GM21381 (cell line): ENCODE measurements at regions not wholly inside any gene's neighbourhood (a gene's known extent, or its start where the extent isn't known, plus 50 kb on each side); places are given as distances from the start of the nearest gene placed in this dataset.

Experiments used
- ATAC-seq: cut with Tn5 transposase; IDR thresholded peaks from one replicate; pipeline ENCODE4 v1.9.1; 2021; ENCODE audit warnings: mild to moderate bottlenecking, moderate library complexity; ENCODE audit not compliant: unreplicated experiment

DNA sequence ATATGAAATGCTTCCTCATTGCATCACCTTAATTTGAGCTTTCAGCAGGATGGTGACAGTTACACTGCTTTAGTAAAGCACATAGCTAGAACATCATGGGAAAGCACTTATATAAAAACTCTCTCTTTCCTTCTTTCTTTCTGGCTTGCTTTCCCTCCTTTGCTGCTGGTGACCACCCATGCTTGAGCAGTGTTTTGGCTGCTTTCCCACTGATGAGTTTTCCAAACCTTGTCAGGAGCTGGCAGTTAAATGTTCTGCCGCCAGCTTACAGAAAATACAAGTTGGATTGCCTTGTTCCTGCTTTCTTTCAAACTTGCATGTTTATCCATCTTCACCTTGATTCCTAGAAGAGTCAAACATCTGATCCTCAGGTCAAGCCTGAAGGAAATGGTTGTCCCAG lies 323.9 kb downstream of the FOXA2 start:
- ATAC-seq = no peak

DNA sequence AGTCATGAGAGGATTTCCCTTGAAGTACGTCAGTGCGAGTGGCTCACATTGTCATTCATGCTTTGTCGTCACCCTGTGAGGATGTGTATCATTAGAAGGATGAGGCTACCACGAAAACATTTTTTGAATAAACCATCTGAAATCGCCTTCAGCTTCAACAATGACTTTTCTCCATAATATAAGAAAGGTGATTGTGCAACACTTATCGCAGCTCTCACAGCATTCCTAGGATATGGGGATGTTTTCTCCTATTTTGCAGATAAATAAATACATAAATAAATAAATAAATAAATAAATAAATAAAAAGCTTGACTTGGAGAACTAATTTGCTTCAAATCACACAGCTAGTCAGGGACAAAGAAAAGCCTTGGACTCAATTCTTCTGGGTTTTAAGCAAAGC lies 326.5 kb downstream of the FOXA2 start:
- no peak for ATAC-seq

DNA sequence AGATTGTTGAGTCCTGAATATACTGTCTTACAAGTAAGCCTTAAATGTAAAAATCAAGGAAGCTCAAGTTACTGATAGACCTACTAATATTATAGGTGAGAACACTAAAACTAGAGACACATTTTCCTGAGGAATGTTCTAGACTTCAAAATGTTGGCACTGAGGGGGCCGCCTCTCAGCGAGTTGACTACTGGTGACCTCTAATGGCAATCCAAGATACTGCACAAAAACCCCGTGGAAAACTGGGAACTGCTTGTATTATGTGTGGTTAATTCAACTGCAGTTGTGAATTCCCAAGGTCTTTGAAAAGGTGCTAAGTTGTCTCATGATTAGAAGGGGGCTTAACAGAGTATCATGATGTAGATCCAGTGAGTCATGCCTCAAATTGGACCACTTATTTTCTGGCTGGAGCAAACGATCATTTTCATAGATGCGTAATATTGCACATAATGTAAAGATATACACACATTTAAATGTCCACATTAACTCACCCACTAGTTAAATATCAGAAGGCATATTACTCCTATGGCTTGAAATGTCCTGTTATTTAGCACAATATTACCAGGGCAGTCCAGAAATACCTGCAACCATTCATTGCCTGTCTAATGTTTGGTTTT lies 336.2 kb downstream of the FOXA2 start:
- ATAC-seq = no peak

DNA sequence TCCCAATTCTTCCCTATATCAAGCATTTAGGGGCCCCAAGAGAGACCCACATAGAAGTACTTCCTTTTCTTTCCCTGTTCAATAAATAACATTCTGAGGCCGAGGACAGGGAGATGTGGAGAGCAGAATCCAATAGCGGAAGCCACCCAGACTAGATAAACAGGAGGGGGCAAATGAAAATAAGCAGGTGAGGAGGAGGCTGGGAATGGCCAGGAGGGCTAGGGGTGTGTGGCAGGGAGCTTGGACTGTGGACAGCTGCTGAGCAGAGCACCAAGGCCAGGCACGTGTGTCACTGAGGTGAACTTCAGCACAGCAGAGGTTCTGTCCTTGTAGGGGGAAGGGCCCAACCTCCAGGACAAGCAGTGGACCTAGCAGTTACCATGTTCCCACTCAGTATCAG lies 339.2 kb downstream of the FOXA2 start:
- no peak for ATAC-seq

DNA sequence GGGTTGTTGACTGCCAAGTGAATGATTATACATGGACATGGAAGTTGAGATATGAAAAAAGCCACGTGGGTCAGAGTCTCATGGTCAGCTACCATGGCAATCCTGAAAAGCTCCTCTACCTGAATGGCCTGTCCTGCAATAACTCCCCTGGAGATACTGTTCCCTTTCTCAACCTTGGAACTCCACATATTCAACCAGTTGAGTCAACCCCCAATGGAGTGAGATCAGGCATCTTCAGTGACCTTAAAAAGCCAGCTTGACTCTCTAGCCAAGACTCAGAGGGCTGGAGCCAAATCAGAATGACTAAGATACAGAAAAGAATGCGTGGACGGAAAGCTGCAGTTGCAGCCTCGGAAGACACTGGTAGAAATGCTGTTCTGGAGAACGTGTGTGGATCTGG lies 341.3 kb downstream of the FOXA2 start:
- no peak for ATAC-seq

DNA sequence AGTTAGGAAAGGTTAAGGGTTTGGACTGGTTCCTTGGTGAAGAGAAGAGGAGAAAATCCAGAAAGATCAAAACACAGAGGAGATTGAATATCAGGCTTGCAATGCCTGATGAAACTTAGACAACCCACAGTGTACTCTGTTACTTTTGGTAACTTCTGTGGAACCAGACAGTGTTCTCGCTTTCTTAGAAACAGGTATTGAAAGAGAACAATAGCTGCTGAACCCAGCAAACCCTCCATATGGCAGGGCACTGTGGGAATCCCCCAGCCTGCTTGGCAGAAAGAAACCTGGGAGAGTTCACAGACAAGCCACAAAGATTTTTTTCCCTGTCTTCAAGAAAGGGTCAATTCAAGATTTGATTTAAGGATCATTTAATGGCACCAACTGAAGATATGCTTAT lies 342.8 kb downstream of the FOXA2 start:
- ATAC-seq = no peak

DNA sequence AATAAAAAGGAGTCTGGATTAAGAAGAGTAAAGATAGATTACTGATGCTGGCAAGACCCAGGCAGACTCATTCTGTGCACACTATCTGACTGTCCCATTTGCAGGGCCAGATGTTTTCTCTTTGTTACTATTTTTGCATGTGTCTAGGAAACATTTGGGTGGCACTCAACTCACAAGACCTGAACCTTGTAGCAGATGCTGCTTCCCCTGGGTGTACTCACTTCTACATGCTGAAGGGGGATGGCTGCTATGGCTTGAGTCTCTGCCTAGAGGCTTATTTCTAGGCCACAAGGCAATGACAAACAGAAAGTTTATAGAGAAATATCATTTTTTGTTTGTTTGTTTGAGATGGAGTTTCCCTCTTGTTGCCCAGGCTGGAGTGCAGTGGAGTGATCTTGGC lies 351.4 kb downstream of the FOXA2 start:
- ATAC-seq = no peak

DNA sequence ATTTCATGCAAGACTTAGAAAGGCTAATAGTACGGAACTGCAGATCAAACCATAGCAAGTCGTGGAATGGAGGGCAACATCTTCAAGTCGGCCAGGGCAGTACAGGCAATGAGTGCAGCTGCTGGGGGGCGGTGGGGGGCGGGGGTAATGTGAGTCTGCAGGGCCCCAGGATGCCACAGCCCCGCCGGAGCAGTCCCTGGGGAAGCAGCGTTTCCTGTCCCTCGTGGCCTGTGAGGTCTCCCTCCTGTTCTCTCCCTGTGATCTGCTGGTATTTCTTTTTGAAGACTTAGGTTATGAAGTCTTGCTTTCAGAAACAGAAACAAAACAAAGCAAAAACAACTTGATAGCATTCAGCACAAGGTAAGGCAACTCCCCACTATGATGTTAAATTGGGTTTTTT lies 351.9 kb downstream of the FOXA2 start:
- ATAC-seq = no peak

DNA sequence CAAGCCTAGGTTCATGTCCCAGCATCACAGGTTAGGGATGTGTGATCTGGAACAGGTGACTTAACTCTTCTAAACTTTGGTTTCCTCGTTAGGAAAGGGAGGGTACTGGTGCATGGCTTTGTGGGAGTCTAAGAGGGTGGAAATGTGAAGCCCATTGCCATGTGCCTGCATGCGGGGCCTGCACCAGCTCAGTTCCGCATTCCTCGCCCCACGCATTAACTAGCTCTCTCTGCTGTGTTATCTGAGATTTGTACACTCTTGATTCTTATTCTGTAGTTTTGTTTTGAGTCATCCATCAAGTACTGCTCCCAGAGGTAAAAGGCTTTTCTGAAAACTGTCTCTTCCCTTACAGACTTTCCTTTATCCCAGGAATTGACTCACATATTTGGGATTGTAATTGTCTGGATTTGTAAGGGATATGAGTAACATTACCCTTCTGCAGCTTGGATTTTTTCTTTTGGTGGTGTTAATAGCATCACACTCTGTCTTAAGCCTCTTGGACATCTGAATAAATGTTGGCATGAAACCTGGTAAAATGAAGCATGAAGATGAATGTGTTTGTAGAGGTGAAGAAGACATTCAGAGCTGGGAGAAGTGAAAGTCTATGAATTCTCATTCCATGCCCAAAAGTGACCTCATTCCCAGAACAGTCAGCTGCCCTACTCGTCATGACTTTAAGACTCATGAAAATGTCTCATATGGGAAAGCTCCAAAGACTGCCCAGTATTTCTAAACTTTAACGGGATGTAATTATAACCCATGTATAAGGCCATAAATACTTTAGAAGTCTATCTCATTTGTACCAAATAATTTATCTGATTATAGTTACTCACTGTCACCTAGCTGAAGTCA lies 357.3 kb downstream of the FOXA2 start:
- no peak for ATAC-seq

DNA sequence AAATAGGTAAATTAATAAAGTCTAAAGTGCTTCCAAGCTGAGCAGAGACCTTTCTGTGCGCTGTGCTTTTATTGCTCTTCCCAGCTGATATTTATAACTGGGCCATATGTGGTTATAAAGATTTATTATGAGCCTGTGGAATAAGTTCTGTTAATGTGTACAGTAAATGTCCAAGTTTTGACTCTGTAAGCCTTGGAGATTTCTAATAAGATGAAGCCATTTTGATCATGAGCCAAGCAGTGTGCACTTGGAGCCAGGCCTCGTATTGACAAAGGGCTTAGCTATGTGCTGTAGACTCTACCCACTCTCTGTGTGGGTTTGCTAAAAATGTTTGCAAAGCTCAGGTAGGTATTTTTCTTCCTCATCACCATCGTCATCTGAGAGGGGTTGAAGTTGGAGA lies 361.1 kb downstream of the FOXA2 start:
- no peak for ATAC-seq

DNA sequence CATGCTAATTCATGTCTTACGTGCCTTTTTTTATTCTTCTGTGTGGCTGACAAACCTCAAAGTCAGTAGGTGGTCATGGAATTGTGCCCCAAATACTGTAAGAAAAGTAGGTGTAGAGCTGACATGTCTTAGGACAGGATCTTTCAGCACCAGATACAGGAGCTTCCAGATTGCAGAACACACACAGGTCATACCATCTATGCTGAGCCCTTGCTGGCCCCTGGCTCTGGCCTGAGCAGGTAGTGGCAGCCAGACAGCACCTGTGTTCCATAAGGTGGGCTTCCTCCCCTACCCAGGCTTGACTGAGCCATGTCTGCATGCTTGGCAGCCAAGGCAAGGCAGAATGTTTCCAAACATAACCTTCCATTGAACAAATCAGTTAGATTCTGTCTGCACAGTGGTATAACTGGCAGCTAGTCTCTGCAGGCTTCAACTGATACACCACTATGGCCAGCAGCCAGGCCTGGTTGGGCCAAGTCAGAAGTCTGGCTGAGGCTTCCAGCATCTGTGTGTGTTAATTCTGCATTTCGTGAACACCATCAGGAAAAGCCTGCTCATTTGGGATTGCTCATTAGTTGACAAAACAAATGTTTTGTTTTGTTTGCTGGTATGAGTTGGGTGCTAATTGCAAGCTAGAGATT lies 366.5 kb downstream of the FOXA2 start:
- no peak for ATAC-seq

DNA sequence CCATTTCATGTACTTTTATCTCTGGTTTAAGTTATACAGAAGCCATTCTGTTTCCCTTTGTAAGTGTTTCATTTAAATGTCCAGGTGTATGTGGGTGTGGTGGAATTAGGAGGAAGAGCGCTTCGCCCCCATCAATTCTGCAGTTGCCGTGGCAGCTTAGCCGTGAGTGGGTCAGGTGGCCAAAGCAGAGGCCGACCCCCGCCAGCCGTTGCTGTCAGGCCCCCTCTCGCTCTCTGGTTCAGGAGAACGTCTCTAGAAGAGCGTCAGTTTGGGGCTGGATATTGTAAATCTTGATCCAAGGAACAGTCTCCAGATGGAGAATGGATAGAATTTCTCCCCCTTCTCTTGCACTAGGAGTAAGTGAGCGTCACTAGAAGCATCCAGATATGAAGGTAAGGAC lies 367.4 kb downstream of the FOXA2 start:
- ATAC-seq = no peak

DNA sequence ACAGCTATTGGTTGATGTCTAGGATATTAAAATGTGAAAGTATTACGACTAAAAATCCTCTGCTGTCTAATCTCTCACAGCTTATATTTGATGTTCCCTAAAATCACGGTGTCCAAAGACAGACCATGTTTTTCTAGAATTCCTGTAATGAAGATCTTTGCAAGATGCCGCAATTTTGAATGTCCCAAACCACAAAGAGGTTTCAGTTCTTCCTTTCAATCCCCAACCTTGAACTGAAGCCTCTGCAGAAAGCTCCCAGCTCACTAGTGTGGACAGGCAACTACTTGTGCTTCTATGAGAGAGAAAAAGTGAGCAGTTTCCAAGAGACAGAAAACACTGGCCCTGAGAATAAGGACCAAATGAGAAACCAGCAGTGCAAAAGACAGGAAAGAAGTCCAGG lies 370.1 kb downstream of the FOXA2 start:
- no peak for ATAC-seq

DNA sequence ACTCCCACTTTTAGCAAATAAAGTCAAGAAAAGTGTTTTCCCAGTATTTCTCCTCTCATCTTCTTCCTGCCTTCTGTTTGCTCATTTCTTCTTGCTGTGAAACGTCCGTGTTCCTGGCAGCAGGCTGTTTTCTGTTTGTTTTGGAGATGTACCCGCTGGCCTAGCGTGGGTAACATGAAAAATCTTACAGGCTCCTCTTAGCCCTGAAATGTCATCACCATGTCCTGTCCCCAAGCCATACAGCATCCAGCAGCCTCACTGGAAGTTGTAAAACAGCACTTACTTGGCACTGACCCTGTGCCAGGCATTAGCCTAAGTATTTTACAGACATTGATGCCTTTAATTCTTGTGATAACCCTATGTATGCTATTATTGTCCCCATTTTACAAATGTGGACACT lies 371.1 kb downstream of the FOXA2 start:
- ATAC-seq = no peak

DNA sequence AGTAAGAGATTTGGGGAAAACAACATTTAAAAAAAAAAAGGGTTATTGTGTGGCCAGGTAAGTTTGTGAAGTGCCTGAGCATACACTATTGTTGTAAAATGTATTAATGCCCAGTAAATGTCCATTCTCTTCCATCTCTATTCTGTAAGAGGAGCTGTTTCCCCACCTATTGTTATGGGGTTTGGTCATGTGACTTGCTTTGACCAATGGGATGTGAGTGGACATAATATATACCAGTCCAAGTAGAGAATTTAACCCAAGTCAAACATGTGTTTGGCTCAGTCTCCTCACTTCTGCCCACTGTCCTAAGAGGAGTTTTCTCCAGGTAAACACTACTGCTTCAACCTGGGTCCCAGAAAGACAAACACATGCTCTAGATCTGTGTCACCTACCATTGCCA lies 377.1 kb downstream of the FOXA2 start:
- no peak for ATAC-seq

DNA sequence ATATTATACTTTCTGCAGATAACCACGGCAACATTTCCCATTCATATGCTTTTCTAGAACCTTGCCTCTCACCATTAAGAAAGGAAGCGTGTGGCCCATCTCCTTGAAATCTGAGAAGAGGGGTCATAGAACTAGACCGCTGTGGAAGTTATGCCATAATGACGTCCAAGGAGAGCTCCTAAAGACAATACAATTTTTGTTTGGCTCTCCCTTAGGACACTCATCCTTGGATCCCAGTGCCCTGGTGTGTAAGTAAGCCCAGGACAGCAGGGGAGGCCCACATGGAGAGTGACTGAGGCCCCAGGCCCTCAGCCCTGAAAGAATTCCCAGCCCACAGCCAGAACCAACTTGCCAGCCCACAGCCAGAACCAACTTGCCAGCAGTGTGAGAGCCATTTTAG lies 379.6 kb downstream of the FOXA2 start:
- no peak for ATAC-seq

DNA sequence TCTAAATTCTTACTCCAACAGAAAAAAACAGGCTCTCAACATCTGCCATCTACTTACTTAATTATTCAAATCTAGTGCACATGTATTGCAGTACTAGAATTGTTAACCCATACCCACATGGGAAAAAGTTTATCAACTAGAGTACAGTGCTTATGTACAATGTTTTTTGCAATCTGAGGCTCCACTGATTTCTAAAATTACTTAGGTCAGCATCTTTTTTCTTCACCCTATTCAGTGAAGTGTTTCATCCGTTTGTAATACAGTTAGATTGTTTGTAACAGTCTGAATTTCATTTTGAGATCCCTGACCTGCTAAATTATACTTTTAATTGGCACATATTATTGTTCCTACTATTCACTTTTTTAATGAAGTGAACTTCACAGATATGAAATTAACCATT lies 402.2 kb downstream of the FOXA2 start:
- no peak for ATAC-seq

DNA sequence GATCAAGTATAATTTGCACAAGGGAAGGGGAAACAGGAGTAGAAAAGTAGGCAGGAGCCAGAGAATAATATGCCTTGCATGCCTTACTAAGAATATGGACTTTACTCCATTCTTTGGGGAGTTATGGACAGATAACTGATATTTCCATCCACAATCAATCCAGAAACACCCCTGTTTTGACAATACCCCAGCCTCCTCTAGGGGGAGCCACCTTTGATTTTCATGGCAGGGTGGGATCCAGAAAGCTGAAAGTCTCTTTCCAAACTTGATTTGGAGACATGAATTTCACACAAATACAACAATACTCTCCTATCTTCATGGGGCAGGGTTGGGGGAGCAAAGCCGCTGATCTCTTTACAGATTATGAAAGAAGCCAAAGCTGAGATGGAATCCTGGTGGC lies 404.1 kb downstream of the FOXA2 start:
- no peak for ATAC-seq

DNA sequence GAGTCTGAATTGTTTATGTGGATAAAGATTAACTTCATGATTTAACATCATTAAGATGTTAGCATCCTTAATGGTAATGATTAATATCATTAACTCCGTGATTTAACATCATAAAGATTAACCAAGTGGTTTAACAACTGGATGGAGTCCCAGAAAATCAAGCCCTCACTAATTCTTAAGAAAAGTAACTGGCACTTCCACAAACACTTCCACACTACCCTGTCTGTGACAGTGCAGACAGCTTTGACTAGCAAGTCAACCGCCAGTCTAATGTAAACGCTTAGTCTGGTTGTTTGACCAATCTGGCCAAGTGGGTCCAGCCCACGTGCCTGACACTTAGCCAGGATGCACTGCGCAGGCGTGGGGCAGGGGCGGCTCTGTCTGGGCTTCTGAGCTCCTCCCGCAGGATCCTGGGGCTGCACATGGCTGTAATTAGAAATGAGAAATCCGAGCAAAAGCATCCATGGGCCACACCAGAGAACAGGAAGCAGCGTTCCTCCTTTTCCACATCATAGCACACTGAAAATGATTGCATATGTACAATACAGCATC lies 424.2 kb downstream of the FOXA2 start:
- no peak for ATAC-seq

DNA sequence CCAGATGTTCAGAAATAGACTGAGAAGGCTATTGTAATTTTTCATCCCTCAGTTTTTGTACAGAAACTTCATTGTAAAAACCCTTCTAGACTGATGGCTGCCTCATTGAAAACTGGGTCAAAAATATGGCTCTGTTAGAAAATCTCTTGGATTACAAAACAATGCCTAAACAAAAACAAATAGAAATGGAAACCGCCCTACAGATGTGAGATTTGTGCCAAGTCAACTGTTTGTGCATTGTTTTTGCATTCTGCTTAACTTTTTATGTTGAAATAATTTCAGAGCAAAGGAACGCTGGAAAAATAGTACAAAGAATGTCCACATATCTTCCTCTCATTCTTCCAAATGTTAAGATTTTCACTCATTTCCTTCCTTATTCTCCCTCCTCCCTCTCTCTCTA lies 425.1 kb downstream of the FOXA2 start:
- no peak for ATAC-seq

DNA sequence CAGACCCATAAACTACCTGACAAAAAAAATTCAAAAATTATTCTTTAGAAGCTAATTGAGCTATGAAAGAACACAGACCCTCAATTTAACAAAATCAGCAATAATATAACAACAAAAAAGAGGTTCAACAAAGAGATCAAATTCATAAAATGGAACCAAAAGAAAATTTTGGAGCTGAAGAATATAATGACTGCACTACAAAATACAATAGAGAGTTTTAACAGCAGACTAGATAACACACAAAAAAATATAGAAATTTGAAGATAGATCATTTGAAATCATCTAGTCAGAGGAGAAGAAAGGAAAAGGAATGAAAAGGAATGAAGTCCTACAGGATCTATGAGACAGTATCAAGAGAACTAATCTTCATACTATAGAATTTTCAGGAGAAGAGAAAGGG lies 422.1 kb downstream of the PAX1 start:
- ATAC-seq = no peak
